Neuronal stem cell (in vitro differentiated cells): ENCODE measurements at regions not wholly inside any gene's neighbourhood (a gene's known extent, or its start where the extent isn't known, plus 50 kb on each side); places are given as distances from the start of the nearest gene placed in this dataset.

Source experiments
- DNase-seq: peaks from one replicate; pipeline ENCODE4 v3.0.0-alpha.2; 2013; ENCODE audit warnings: low spot score
- H2AFZ ChIP-seq: one replicate; pipeline ENCODE4 v1.6.1; 2013; ENCODE audit warnings: mild to moderate bottlenecking, low read length, inconsistent platforms
- H2AK5ac ChIP-seq: 2 replicates; pipeline ENCODE4 v1.6.1; 2013; ENCODE audit warnings: low read depth, mild to moderate bottlenecking, inconsistent platforms, low read length, moderate library complexity, mixed read lengths
- H2BK120ac ChIP-seq: 2 replicates; pipeline ENCODE4 v1.6.1; 2013; ENCODE audit warnings: low read depth, mild to moderate bottlenecking, inconsistent platforms, low read length, moderate library complexity, mixed read lengths
- H2BK12ac ChIP-seq: one replicate; pipeline ENCODE4 v1.6.1; 2013; ENCODE audit warnings: low read length, inconsistent platforms
- H2BK15ac ChIP-seq: 2 replicates; pipeline ENCODE4 v1.6.1; 2013; ENCODE audit warnings: mild to moderate bottlenecking, low read length, inconsistent platforms, mixed read lengths
- H2BK5ac ChIP-seq: one replicate; pipeline ENCODE4 v1.6.1; 2013; ENCODE audit warnings: inconsistent platforms, mild to moderate bottlenecking, low read length, moderate library complexity
- H3K14ac ChIP-seq: one replicate; pipeline ENCODE4 v1.6.1; 2013; ENCODE audit warnings: low read length, inconsistent platforms
- H3K18ac ChIP-seq: 2 replicates; pipeline ENCODE4 v1.6.1; 2013; ENCODE audit warnings: low read length, inconsistent platforms
- H3K23ac ChIP-seq: 2 replicates; pipeline ENCODE4 v1.6.1; 2013; ENCODE audit warnings: low read depth, mild to moderate bottlenecking, mixed read lengths, low read length, inconsistent platforms; ENCODE audit not compliant: poor library complexity
- H3K27ac ChIP-seq: replicated peaks from 3 replicates; pipeline ENCODE4 v1.5.1; 2013; ENCODE audit warnings: low read length, inconsistent platforms
- H3K27me3 ChIP-seq, 3 experiments: 2 replicates each; pipeline ENCODE4 v1.6.1; 2013; ENCODE audit warnings: low read length in 3 of 3, mild to moderate bottlenecking in 2 of 3, inconsistent platforms in 1 of 3, low read depth in 1 of 3, mixed read lengths in 1 of 3, moderate library complexity in 1 of 3; ENCODE audit not compliant: control insufficient read depth in 3 of 3, insufficient read depth in 3 of 3
- H3K36me3 ChIP-seq, 2 donors: replicated peaks in 1 of 2; 2 replicates each; pipeline ENCODE4 v1.6.1; 2013; ENCODE audit warnings: low read length in 2 of 2; ENCODE audit not compliant: control insufficient read depth in 2 of 2, insufficient read depth in 2 of 2
- H3K4ac ChIP-seq: 2 replicates; pipeline ENCODE4 v1.6.1; 2013; ENCODE audit warnings: inconsistent platforms, mild to moderate bottlenecking, low read length, moderate library complexity
- H3K4me1 ChIP-seq, 2 donors: 1 replicate in 1 of 2; 2 replicates in 1 of 2; pipeline ENCODE4 v1.6.1; 2013; ENCODE audit warnings: low read length in 2 of 2, low read depth in 1 of 2; ENCODE audit not compliant: control insufficient read depth in 2 of 2, insufficient read depth in 1 of 2
- H3K4me2 ChIP-seq: one replicate; pipeline ENCODE4 v1.6.1; 2013; ENCODE audit warnings: mild to moderate bottlenecking, low read length, inconsistent platforms; ENCODE audit not compliant: insufficient read depth, poor library complexity, severe bottlenecking
- H3K4me3 ChIP-seq, 2 donors: 2 replicates each; pipeline ENCODE4 v1.5.1; 2013; ENCODE audit warnings: low read length in 2 of 2, mild to moderate bottlenecking in 2 of 2, inconsistent platforms in 1 of 2, moderate library complexity in 1 of 2
- H3K79me1 ChIP-seq: one replicate; pipeline ENCODE4 v1.6.1; 2013; ENCODE audit warnings: low read depth, mild to moderate bottlenecking, inconsistent platforms, low read length, moderate library complexity
- H3K9ac ChIP-seq: one replicate; pipeline ENCODE4 v1.6.1; 2013; ENCODE audit warnings: mild to moderate bottlenecking, low read depth, low read length, inconsistent platforms; ENCODE audit not compliant: poor library complexity
- H3K9me3 ChIP-seq, 2 donors: replicated peaks in 1 of 2; 2 replicates each; pipeline versions ENCODE3 to v1.6.1; 2013; ENCODE audit warnings: low read length in 2 of 2, mild to moderate bottlenecking in 2 of 2, inconsistent platforms in 1 of 2, low read depth in 1 of 2, mixed read lengths in 1 of 2, moderate library complexity in 1 of 2; ENCODE audit not compliant: control insufficient read depth in 2 of 2, insufficient read depth in 1 of 2
- H4K8ac ChIP-seq: one replicate; pipeline ENCODE4 v1.6.1; 2013; ENCODE audit warnings: low read depth, mild to moderate bottlenecking, inconsistent platforms, low read length, moderate library complexity
- H4K91ac ChIP-seq: one replicate; pipeline ENCODE4 v1.6.1; 2013; ENCODE audit warnings: low read length, low read depth, mild to moderate bottlenecking, inconsistent platforms; ENCODE audit not compliant: poor library complexity
- WGBS, 2 donors: extraction: QIAGEN DNeasy Blood & Tissue Kit; methylation state at CpG; one replicate each; pipeline ENCODE4 v1.1.7; 2013; ENCODE audit warnings: missing lambda C conversion rate in 2 of 2, mixed read lengths in 1 of 2; ENCODE audit not compliant: insufficient read length in 2 of 2, insufficient replicate concordance in 1 of 2; ENCODE audit errors: extremely low coverage in 2 of 2; 5-methylcytosine and 5-hydroxymethylcytosine counted together

- no peak overlapping the region for H2AK5ac ChIP-seq
- no peak overlapping the region for H3K9ac ChIP-seq
- H3K9me3 ChIP-seq: no peaks in the 10 kb centered on the region
- no peak overlapping the region for H3K14ac ChIP-seq
- H3K4me1 ChIP-seq: peaks cover 0 to 4% of the 10 kb centered on the region in 2 donors
- H3K27ac ChIP-seq: no peak overlapping the region
- no CpG with 5 or more reads among the region's 8 CpGs for WGBS, 2 donors
- no peak overlapping the region for H3K4me3 ChIP-seq
- no peak overlapping the region for H2BK15ac ChIP-seq
- no peak overlapping the region for H3K4ac ChIP-seq
- no peak overlapping the region for H3K18ac ChIP-seq
- H4K91ac ChIP-seq: no peak overlapping the region
- no peak overlapping the region for H3K4me2 ChIP-seq
- H2BK12ac ChIP-seq: no peak overlapping the region
- peaks cover 2% of the 10 kb centered on the region for H3K79me1 ChIP-seq
- H3K27me3 ChIP-seq: no peaks in the 10 kb centered on the region
- no peak overlapping the region for H4K8ac ChIP-seq
- H2BK5ac ChIP-seq: no peak overlapping the region
- no peak overlapping the region for H3K23ac ChIP-seq
- H2BK120ac ChIP-seq: no peak overlapping the region
- H3K36me3 ChIP-seq: no peaks in the 10 kb centered on the region
- DNase-seq: no peak
- no peak overlapping the region for H2AFZ ChIP-seq
Observed at GRCh38 chr10:3580565-3580964, 204.4 kb downstream of the KLF6 start.

- Histone ChIP-seq H3K9me3 (no peaks in the 10 kb centered on the region), H3K14ac (no peak overlapping the region), H3K9ac (no peak overlapping the region), H2BK15ac (no peak overlapping the region), H3K4ac (no peak overlapping the region), H3K18ac (no peak overlapping the region), H3K4me3 (no peak overlapping the region), H2BK12ac (no peak overlapping the region), H3K23ac (no peak overlapping the region), H3K27me3 (no peaks in the 10 kb centered on the region), H3K79me1 (peaks cover 2% of the 10 kb centered on the region), H3K27ac (no peak overlapping the region), H4K91ac (no peak overlapping the region), H2AK5ac (no peak overlapping the region), H3K4me1 (peaks cover 0 to 4% of the 10 kb centered on the region in 2 donors), H2BK5ac (no peak overlapping the region), H2BK120ac (no peak overlapping the region), H4K8ac (no peak overlapping the region), H2AFZ (no peak overlapping the region), H3K36me3 (no peaks in the 10 kb centered on the region), H3K4me2 (no peak overlapping the region)
- WGBS, 2 donors: no CpG with 5 or more reads among the region's 3 CpGs
- no peak for DNase-seq
Observed at GRCh38 chr10:3579845-3580244, 205.2 kb downstream of the KLF6 start.

GRCh38 chr10:3578682-3579081, 206.3 kb downstream of the KLF6 start:
- H3K4ac ChIP-seq: no peak overlapping the region

GRCh38 chr10:3578159-3578558, 206.8 kb downstream of the KLF6 start:
- Histone ChIP-seq H3K23ac (no peak overlapping the region), H3K27ac (no peak overlapping the region), H3K36me3 (no peaks in the 10 kb centered on the region), H2BK5ac (no peak overlapping the region), H2AFZ (no peak overlapping the region), H3K14ac (peak overlapping the region; percentile 43), H3K9me3 (no peaks in the 10 kb centered on the region), H3K9ac (no peak overlapping the region), H2BK120ac (no peak overlapping the region), H2AK5ac (no peak overlapping the region), H4K8ac (no peak overlapping the region), H4K91ac (no peak overlapping the region), H2BK15ac (no peak overlapping the region), H2BK12ac (no peak overlapping the region), H3K4me2 (no peak overlapping the region), H3K4me1 (peaks cover 0 to 4% of the 10 kb centered on the region in 2 donors), H3K27me3 (no peaks in the 10 kb centered on the region), H3K4ac (no peak overlapping the region), H3K18ac (peak overlapping the region; percentile 90), H3K4me3 (no peak overlapping the region), H3K79me1 (peaks cover 2% of the 10 kb centered on the region)
- no peak for DNase-seq
- WGBS, 2 donors: no CpG with 5 or more reads among the region's 3 CpGs

More at GRCh38 chr10:3578682-3579081, 206.3 kb downstream of the KLF6 start:
- H3K14ac ChIP-seq: no peak overlapping the region
- no peak overlapping the region for H2BK12ac ChIP-seq
- H3K27me3 ChIP-seq: no peaks in the 10 kb centered on the region
- H3K9me3 ChIP-seq: no peaks in the 10 kb centered on the region
- no peak overlapping the region for H3K9ac ChIP-seq
- no peak overlapping the region for H4K91ac ChIP-seq
- DNase-seq: no peak
- H3K79me1 ChIP-seq: peaks cover 2% of the 10 kb centered on the region
- H2BK120ac ChIP-seq: no peak overlapping the region
- no peak overlapping the region for H3K18ac ChIP-seq
- H3K4me1 ChIP-seq: peaks cover 0 to 4% of the 10 kb centered on the region in 2 donors
- no peak overlapping the region for H2AFZ ChIP-seq
- no peak overlapping the region for H3K27ac ChIP-seq
- no peak overlapping the region for H2BK5ac ChIP-seq
- H2AK5ac ChIP-seq: no peak overlapping the region
- no peak overlapping the region for H3K4me2 ChIP-seq
- no peak overlapping the region for H4K8ac ChIP-seq
- H3K23ac ChIP-seq: no peak overlapping the region
- no peak overlapping the region for H2BK15ac ChIP-seq
- no peaks in the 10 kb centered on the region for H3K36me3 ChIP-seq
- no peak overlapping the region for H3K4me3 ChIP-seq
